MCF 10A (cell line): ENCODE measurements at regions not wholly inside any gene's neighbourhood (a gene's known extent, or its start where the extent isn't known, plus 50 kb on each side); places are given as distances from the start of the nearest gene placed in this dataset.

Experiments
- BruUV-seq: library from RNA; stranded (reverse); fragments of 400-500 nt; replicated peaks from 2 replicates; lab custom pipeline; 2021; lab: Mats Ljungman, UMichigan
- CTCF ChIA-PET: fragments of 300-600 bp; sonication (Branson Sonifier 250); formaldehyde crosslinking; extraction: SDS; loops from one replicate; lab custom pipeline; 2021; ENCODE audit warnings: antibody characterized with exemption, inconsistent platforms; lab: Yijun Ruan, JAX
- POLR2A ChIA-PET: fragments of 300-600, 350-650 bp; sonication (Branson Sonifier 250); formaldehyde crosslinking; extraction: SDS; loops from one replicate; lab custom pipeline; 2020; ENCODE audit warnings: antibody characterized with exemption, inconsistent platforms; lab: Yijun Ruan, JAX
- DNase-seq: peaks from one replicate; pipeline ENCODE4 v3.0.0-alpha.2; 2018; ENCODE audit not compliant: unreplicated experiment
- H3K27ac Mint-ChIP-seq: one replicate; pipeline ENCODE4 v1.8.0; 2022; ENCODE audit warnings: mild to moderate bottlenecking, low read depth, mixed read lengths; ENCODE audit not compliant: unreplicated experiment
- H3K27me3 Mint-ChIP-seq: one replicate; pipeline ENCODE4 v1.8.0; 2022; ENCODE audit warnings: mixed read lengths; ENCODE audit not compliant: insufficient read depth, unreplicated experiment
- H3K36me3 Mint-ChIP-seq: one replicate; pipeline ENCODE4 v1.8.0; 2022; ENCODE audit warnings: mild to moderate bottlenecking, moderate library complexity, mixed read lengths; ENCODE audit not compliant: insufficient read depth, unreplicated experiment
- H3K4me1 Mint-ChIP-seq: one replicate; pipeline ENCODE4 v1.8.0; 2022; ENCODE audit warnings: mixed read lengths; ENCODE audit not compliant: insufficient read depth, unreplicated experiment
- H3K4me3 Mint-ChIP-seq: one replicate; pipeline ENCODE4 v1.8.0; 2022; ENCODE audit warnings: mild to moderate bottlenecking, moderate library complexity, mixed read lengths; ENCODE audit not compliant: unreplicated experiment
- H3K9me3 Mint-ChIP-seq: one replicate; pipeline ENCODE4 v1.8.0; 2022; ENCODE audit warnings: mixed read lengths; ENCODE audit not compliant: unreplicated experiment
- intact Hi-C: fragments of 100-400 bp; cut with micrococcal nuclease; formaldehyde crosslinking; loops from 2 replicates; pipeline ENCODE4 v1.14.1; 2022
- TF ChIP-seq, protein P1 (sequence below): fragments of 200-600 bp; IDR thresholded peaks from one replicate; pipeline ENCODE4 v1.8.0; 2022; ENCODE audit warnings: antibody characterized with exemption, mild to moderate bottlenecking; ENCODE audit not compliant: unreplicated experiment

DNA sequence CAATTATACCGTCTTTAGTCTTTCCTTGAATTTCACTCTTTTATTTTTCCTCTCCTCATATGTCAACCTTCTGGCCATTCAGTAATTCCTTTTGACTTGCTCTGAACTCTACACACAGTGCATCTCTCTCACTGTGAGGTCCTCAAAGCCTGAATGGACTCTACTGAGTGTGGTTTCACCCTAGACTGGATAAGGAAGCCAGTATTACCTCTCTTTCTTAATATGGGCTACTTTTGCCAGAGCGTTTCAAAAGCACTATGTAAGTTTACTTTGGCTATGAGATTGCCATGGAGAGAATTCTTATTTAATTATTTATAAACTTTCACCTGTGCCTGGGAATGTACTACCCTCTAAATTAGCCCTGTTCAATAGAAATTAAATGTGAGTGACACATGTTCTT lies 343.5 kb upstream of the DDHD1 start:
- ChIA-PET CTCF (no interaction called here), POLR2A (no interaction called here)
- Mint-ChIP-seq H3K9me3 (peaks cover 9% of the 10 kb centered on the region), H3K4me3 (no peak overlapping the region), H3K36me3 (no peaks in the 10 kb centered on the region), H3K4me1 (peaks cover 17% of the 10 kb centered on the region), H3K27ac (no peak overlapping the region), H3K27me3 (no peaks in the 10 kb centered on the region)
- TF ChIP-seq, protein P1, sequence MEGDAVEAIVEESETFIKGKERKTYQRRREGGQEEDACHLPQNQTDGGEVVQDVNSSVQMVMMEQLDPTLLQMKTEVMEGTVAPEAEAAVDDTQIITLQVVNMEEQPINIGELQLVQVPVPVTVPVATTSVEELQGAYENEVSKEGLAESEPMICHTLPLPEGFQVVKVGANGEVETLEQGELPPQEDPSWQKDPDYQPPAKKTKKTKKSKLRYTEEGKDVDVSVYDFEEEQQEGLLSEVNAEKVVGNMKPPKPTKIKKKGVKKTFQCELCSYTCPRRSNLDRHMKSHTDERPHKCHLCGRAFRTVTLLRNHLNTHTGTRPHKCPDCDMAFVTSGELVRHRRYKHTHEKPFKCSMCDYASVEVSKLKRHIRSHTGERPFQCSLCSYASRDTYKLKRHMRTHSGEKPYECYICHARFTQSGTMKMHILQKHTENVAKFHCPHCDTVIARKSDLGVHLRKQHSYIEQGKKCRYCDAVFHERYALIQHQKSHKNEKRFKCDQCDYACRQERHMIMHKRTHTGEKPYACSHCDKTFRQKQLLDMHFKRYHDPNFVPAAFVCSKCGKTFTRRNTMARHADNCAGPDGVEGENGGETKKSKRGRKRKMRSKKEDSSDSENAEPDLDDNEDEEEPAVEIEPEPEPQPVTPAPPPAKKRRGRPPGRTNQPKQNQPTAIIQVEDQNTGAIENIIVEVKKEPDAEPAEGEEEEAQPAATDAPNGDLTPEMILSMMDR, result no peak
- intact Hi-C loops, result no loop called here
- BruUV-seq, result no TSS peak
- no peak for DNase-seq

DNA sequence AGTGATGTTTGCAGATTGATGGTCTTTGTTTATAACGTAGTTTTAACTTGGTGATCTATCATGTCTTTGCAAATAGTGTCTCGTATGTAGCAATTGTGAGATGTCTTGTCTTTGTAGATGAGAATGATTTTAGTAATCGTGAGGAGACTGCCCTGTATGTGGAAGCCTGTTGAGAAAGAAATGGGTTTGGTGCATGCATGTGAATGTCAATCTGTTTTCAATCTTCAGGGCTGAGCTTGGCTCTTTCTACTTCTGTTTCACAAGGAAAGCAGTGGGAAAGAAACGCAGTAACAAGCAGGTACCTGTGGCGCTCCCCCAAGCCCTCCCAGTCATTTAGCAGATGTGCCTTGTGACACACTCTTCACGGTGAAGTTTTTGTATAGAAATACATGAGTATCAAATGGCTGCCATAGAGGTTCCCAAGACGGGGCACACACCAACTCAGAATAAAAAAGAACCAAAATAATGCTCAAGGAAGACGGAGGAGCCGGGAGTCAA lies 342.8 kb upstream of the DDHD1 start:
- no peak for DNase-seq
- peaks cover 17% of the 10 kb centered on the region for H3K4me1 Mint-ChIP-seq
- BruUV-seq, result no TSS peak
- CTCF ChIA-PET, result no interaction called here
- H3K36me3 Mint-ChIP-seq, result no peaks in the 10 kb centered on the region
- intact Hi-C loops, result no loop called here
- POLR2A ChIA-PET, result no interaction called here
- H3K9me3 Mint-ChIP-seq, result peaks cover 9% of the 10 kb centered on the region
- TF ChIP-seq, protein P1, result no peak
- no peak overlapping the region for H3K27ac Mint-ChIP-seq
- H3K27me3 Mint-ChIP-seq, result no peaks in the 10 kb centered on the region
- no peak overlapping the region for H3K4me3 Mint-ChIP-seq

DNA sequence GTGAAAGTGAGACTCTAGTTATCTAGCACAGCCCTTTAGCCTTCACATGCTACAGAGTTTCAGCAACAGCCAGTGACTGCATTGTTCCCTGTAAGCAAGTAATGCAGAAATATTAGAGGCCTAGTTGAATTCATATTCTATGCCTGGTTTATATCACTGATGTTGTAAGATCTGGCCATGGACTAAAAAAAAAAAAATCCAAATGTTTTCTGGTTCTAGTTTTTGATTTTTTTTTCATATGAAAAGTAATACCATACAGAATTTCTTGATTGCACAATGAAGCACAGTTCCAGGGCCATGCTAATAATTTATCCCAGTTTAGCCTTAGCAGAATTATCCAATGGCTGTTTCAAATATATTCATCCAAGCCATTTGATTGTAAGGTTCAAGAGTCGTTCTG lies 341.5 kb upstream of the DDHD1 start:
- Mint-ChIP-seq H3K27ac (no peak overlapping the region), H3K9me3 (peaks cover 9% of the 10 kb centered on the region), H3K36me3 (no peaks in the 10 kb centered on the region), H3K4me1 (peaks cover 17% of the 10 kb centered on the region), H3K27me3 (no peaks in the 10 kb centered on the region), H3K4me3 (no peak overlapping the region)
- BruUV-seq, result no TSS peak
- ChIA-PET CTCF (interaction anchor here (0.8 kb wide), 1 partner anchor 62 kb away, joined by 3 read pairs; no protein-coding TSS in a partner anchor), POLR2A (interaction anchor here (1.2 kb wide), 1 partner anchor 15 kb away, joined by 6 read pairs; no protein-coding TSS in a partner anchor)
- TF ChIP-seq, protein P1, result no peak
- intact Hi-C loops, result no loop called here
- DNase-seq, result no peak

DNA sequence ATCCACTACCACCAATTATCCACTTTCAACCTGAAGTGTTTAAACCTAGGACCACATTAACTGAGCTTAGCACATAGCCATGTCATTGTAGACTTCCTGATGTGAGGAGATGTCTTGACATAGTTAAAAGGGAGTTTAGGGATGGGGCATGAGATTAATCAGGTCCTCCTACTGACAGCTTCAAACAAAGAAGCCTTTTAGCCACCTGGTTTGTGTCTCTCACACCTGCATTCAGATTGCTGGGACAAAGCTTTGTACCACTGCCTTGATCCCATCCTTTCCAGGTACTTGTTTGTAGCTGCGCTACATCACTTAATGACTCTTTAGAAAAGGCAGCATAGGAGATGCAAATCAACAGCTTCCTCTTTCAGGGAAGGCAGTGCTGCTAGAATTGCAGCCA lies 340.7 kb upstream of the DDHD1 start:
- TF ChIP-seq, protein P1, result no peak
- Mint-ChIP-seq H3K36me3 (no peaks in the 10 kb centered on the region), H3K27ac (no peak overlapping the region), H3K27me3 (no peaks in the 10 kb centered on the region), H3K9me3 (peaks cover 9% of the 10 kb centered on the region), H3K4me3 (no peak overlapping the region), H3K4me1 (peaks cover 17% of the 10 kb centered on the region)
- no peak for DNase-seq
- POLR2A ChIA-PET, result interaction anchor here (0.6 to 1.2 kb wide), 3 partner anchors 8 to 428 kb away, joined by 3 to 6 read pairs (median 3); no protein-coding TSS in a partner anchor
- CTCF ChIA-PET, result no interaction called here
- intact Hi-C loops, result no loop called here
- no TSS peak for BruUV-seq
